PC-3 (cell line): ENCODE measurements at regions not wholly inside any gene's neighbourhood (a gene's known extent, or its start where the extent isn't known, plus 50 kb on each side); places are given as distances from the start of the nearest gene placed in this dataset.
A peak's percentile ranks its signal among the peaks of the same experiment; 100 is the strongest.

Source experiments
- ATAC-seq: fragments of 200-7000 bp; cut with Tn5 transposase; 2 replicates; pipeline ENCODE4 v1.9.1; 2020; ENCODE audit warnings: mild to moderate bottlenecking, moderate library complexity
- BruUV-seq: library from RNA; stranded (reverse); fragments of 400-500 nt; replicated peaks from 2 replicates; lab custom pipeline; 2021; lab: Mats Ljungman, UMichigan
- CTCF ChIA-PET: fragments of 300-600 bp; sonication (Branson Sonifier 250); formaldehyde crosslinking; loops from one replicate; lab custom pipeline; 2022; ENCODE audit warnings: antibody characterized with exemption; lab: Charles Lee
- POLR2A ChIA-PET: fragments of 300-600 bp; sonication (Branson Sonifier 250); formaldehyde crosslinking; loops from one replicate; lab custom pipeline; 2022; ENCODE audit warnings: antibody characterized with exemption; ENCODE audit not compliant: unreplicated experiment; lab: Charles Lee
- DNase-seq: peaks from one replicate; pipeline ENCODE4 v3.0.0-alpha.2; 2015
- H2AFZ ChIP-seq: fragments of 300-600 bp; sonication (generic); 2 replicates; pipeline ENCODE4 v1.6.0; 2016; ENCODE audit warnings: antibody characterized with exemption, low read length
- H3F3A ChIP-seq: fragments of 300-600 bp; sonication (generic); one replicate; pipeline ENCODE4 v1.6.0; 2017; ENCODE audit warnings: antibody characterized with exemption, low read length, control low read depth, mild to moderate bottlenecking; ENCODE audit not compliant: unreplicated experiment
- H3K27ac ChIP-seq: fragments of 300-600 bp; sonication (generic); 2 replicates; pipeline ENCODE4 v1.5.1; 2016; ENCODE audit warnings: mild to moderate bottlenecking, low read length
- H3K27me3 ChIP-seq: fragments of 300-600 bp; sonication (generic); 2 replicates; pipeline ENCODE4 v1.6.1; 2016; ENCODE audit warnings: low read length, mixed read lengths
- H3K36me3 ChIP-seq: fragments of 300-600 bp; sonication (generic); 2 replicates; pipeline ENCODE4 v1.6.1; 2016; ENCODE audit warnings: low read depth, mixed run types, low read length, mixed read lengths
- H3K4me1 ChIP-seq: fragments of 300-600 bp; sonication (generic); 2 replicates; pipeline ENCODE4 v1.5.1; 2016; ENCODE audit warnings: low read length; ENCODE audit not compliant: insufficient read depth
- H3K4me2 ChIP-seq: fragments of 300-600 bp; sonication (generic); 2 replicates; pipeline ENCODE4 v1.6.0; 2016; ENCODE audit warnings: low read length
- H3K4me3 ChIP-seq: fragments of 300-600 bp; sonication (generic); 2 replicates; pipeline ENCODE4 v1.5.1; 2016; ENCODE audit warnings: mild to moderate bottlenecking, low read length, mixed read lengths
- H3K79me2 ChIP-seq: fragments of 300-600 bp; sonication (generic); 2 replicates; pipeline ENCODE4 v1.6.1; 2017; ENCODE audit warnings: low read length, mixed read lengths
- H3K9ac ChIP-seq: fragments of 300-600 bp; sonication (generic); 2 replicates; pipeline ENCODE4 v1.6.0; 2016; ENCODE audit warnings: mild to moderate bottlenecking, low read length
- H3K9me2 ChIP-seq: fragments of 300-600 bp; sonication (generic); replicated peaks from 2 replicates; pipeline ENCODE4 v1.6.1; 2016; ENCODE audit warnings: mixed run types, low read length, mixed read lengths
- H3K9me3 ChIP-seq: fragments of 300-600 bp; sonication (generic); 2 replicates; pipeline ENCODE4 v1.6.1; 2016; ENCODE audit warnings: low read length, mixed read lengths
- H4K20me1 ChIP-seq: fragments of 300-600 bp; sonication (generic); 2 replicates; pipeline ENCODE4 v1.6.1; 2016; ENCODE audit warnings: low read length, mixed read lengths
- EZH2 ChIP-seq: fragments of 300-600 bp; sonication (generic); IDR thresholded peaks from one replicate; pipeline ENCODE4 v1.6.1; 2017; ENCODE audit warnings: antibody characterized with exemption, mild to moderate bottlenecking, low read length; ENCODE audit not compliant: unreplicated experiment
- EZH2phosphoT487 ChIP-seq: fragments of 300-600 bp; sonication (generic); IDR thresholded peaks from 2 replicates; pipeline ENCODE4 v1.6.1; 2018; ENCODE audit warnings: mild to moderate bottlenecking, antibody characterized with exemption, low read length, borderline replicate concordance
- intact Hi-C: fragments of 100-400 bp; cut with micrococcal nuclease; formaldehyde crosslinking; loops from 2 replicates; pipeline ENCODE4 v1.9.0; 2023
- TF ChIP-seq, protein P1 (sequence below): fragments of 300-600 bp; sonication (generic); conservative IDR thresholded peaks from 2 replicates; pipeline ENCODE4 v1.5.1; 2017; ENCODE audit warnings: antibody characterized with exemption, low read depth, mild to moderate bottlenecking, low read length

DNA sequence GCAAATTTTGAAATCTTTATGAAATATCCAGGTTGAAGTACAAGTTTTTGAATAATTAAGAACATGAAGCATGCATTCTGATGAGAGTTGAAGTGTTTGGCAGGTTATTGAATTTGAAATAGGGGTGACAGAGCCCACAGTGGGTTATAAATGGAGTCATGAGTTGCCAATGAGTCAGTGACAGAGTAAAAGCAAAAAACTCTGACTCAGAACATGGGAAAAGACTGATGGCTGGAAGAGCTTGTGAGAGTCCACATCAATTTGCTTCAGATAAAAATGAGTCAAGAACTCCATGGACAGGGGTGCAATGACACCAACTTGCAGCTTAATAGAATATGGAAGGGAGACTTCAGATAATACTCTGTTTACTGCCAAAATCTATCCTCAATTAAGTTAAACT lies 105.3 kb downstream of the SLC6A15 start:
- DNase-seq (peak; percentile 74), ATAC-seq (peak; percentile 74)
- Histone ChIP-seq H3K27me3 (no peaks in the 10 kb centered on the region), H3K36me3 (no peaks in the 10 kb centered on the region), H3F3A (no peaks in the 10 kb centered on the region), H3K9ac (no peak overlapping the region), H2AFZ (no peak overlapping the region), H3K4me2 (no peak overlapping the region), H3K4me1 (peaks cover 14% of the 10 kb centered on the region), H3K79me2 (no peaks in the 10 kb centered on the region), H3K9me2 (no peaks in the 10 kb centered on the region), H3K27ac (peak overlapping the region; percentile 54), H3K9me3 (no peaks in the 10 kb centered on the region), H4K20me1 (no peaks in the 10 kb centered on the region), H3K4me3 (no peak overlapping the region)
- ChIA-PET CTCF (no interaction called here), POLR2A (no interaction called here)
- TF ChIP-seq EZH2phosphoT487 = no peak
- TF ChIP-seq, protein P1, sequence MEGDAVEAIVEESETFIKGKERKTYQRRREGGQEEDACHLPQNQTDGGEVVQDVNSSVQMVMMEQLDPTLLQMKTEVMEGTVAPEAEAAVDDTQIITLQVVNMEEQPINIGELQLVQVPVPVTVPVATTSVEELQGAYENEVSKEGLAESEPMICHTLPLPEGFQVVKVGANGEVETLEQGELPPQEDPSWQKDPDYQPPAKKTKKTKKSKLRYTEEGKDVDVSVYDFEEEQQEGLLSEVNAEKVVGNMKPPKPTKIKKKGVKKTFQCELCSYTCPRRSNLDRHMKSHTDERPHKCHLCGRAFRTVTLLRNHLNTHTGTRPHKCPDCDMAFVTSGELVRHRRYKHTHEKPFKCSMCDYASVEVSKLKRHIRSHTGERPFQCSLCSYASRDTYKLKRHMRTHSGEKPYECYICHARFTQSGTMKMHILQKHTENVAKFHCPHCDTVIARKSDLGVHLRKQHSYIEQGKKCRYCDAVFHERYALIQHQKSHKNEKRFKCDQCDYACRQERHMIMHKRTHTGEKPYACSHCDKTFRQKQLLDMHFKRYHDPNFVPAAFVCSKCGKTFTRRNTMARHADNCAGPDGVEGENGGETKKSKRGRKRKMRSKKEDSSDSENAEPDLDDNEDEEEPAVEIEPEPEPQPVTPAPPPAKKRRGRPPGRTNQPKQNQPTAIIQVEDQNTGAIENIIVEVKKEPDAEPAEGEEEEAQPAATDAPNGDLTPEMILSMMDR = no peak
- no peak for TF ChIP-seq EZH2
- intact Hi-C loops = no loop called here
- no TSS peak for BruUV-seq

DNA sequence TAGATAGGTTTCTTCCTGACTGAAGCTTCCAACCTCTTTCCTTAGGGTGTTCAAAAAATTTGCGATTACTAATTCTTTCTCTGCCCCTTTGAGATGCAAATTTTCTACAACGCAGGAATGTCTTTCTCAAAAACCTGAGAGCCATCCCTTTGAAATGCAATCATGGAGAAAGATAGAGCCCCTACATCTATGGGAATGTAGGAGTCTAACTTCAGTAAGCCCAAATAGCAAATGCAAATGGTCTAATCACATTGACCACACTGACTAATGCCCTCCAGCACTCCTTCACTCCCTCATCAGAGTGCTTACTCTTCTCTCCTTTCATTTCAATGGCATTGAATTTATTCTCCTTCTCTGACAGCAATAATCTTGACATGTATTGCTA lies 107.1 kb downstream of the SLC6A15 start:
- H3K4me2 ChIP-seq = no peak overlapping the region
- no peaks in the 10 kb centered on the region for H3F3A ChIP-seq
- H3K9ac ChIP-seq = no peak overlapping the region
- no peaks in the 10 kb centered on the region for H3K9me3 ChIP-seq
- DNase-seq (no peak), ATAC-seq (no peak)
- no peaks in the 10 kb centered on the region for H4K20me1 ChIP-seq
- no peak overlapping the region for H3K27ac ChIP-seq
- H2AFZ ChIP-seq = no peak overlapping the region
- peaks cover 14% of the 10 kb centered on the region for H3K4me1 ChIP-seq
- BruUV-seq = no TSS peak
- H3K9me2 ChIP-seq = no peaks in the 10 kb centered on the region
- ChIA-PET CTCF (no interaction called here), POLR2A (no interaction called here)
- H3K79me2 ChIP-seq = no peaks in the 10 kb centered on the region
- intact Hi-C loops = no loop called here
- no peak overlapping the region for H3K4me3 ChIP-seq
- no peaks in the 10 kb centered on the region for H3K27me3 ChIP-seq
- TF ChIP-seq EZH2 (no peak), EZH2phosphoT487 (no peak)
- TF ChIP-seq, protein P1 = no peak
- H3K36me3 ChIP-seq = no peaks in the 10 kb centered on the region

DNA sequence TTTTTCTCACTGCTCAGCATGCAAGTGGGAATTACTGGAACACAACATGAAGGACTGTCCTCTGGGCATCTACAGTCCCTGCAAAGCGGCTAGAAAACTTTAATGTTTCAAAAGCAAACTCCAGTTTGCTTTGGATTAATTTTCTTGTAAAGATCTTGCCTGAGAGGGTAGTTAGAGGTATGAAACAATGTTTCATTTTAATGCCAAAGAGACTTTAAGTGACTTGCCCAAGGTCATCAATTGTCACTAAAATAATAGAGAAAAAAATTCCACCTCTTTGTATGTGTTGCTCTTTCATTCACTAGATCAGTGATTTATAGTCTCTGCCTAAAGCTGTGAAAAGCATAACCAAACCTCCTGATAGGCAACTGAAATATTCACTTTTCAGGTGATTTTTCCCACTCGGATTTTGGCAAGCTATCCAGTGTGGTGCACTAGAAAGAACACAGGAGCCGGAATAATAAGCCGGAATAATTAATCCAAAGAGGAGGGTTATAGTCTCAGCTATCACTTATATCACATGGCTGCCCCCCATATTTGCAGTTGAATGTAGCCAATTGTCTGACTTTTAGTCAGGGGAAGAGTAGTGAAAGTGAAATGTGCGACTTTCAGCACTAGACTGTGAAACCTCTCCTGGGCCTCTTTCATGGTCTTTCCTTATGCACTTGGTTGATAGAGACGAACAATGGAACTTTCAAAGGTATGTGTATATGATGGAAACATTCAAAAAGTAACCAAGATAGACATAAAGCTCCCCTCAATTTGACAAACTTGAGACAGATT lies 107.7 kb downstream of the SLC6A15 start:
- H3K27ac ChIP-seq = no peak overlapping the region
- no peaks in the 10 kb centered on the region for H3F3A ChIP-seq
- no peaks in the 10 kb centered on the region for H3K27me3 ChIP-seq
- no peak overlapping the region for H3K4me3 ChIP-seq
- H3K4me1 ChIP-seq = peaks cover 14% of the 10 kb centered on the region
- POLR2A ChIA-PET = no interaction called here
- no peaks in the 10 kb centered on the region for H3K36me3 ChIP-seq
- H3K9me2 ChIP-seq = no peaks in the 10 kb centered on the region
- H3K9me3 ChIP-seq = no peaks in the 10 kb centered on the region
- intact Hi-C loops = no loop called here
- no peak overlapping the region for H3K9ac ChIP-seq
- H2AFZ ChIP-seq = no peak overlapping the region
- TF ChIP-seq EZH2phosphoT487 (no peak), EZH2 (no peak)
- TF ChIP-seq, protein P1 = no peak
- no peak for DNase-seq
- H4K20me1 ChIP-seq = no peaks in the 10 kb centered on the region
- no peaks in the 10 kb centered on the region for H3K79me2 ChIP-seq
- H3K4me2 ChIP-seq = no peak overlapping the region
- CTCF ChIA-PET = no interaction called here
- no peak for ATAC-seq
- no TSS peak for BruUV-seq
